HG03469 (cell line): ENCODE measurements at regions not wholly inside any gene's neighbourhood (a gene's known extent, or its start where the extent isn't known, plus 50 kb on each side); places are given as distances from the start of the nearest gene placed in this dataset.

ENCODE experiments used
- ATAC-seq: cut with Tn5 transposase; IDR thresholded peaks from one replicate; pipeline ENCODE4 v1.9.1; 2021; ENCODE audit warnings: mild to moderate bottlenecking, moderate library complexity, moderate number of reproducible peaks; ENCODE audit not compliant: unreplicated experiment

DNA sequence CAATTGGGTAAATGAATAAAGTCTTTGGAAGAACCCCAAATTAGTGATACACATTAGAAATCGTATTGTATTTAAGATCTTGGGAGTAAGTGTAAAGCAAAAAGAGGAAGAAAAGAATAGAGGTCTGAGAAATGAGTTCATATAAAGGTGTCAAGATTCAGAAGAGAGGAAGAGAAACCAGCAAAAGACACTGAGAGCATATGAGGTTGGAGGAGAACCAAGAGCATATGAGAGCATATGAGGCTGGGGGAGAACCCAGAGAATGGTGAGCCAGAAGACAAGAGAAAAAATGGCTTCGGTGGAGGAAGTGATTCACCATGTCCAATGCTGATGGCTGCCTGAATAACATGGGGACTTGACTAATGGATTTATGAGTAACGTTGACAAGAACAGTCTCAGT, 620.1 kb upstream of the GCFC2 start:
- ATAC-seq: no peak

DNA sequence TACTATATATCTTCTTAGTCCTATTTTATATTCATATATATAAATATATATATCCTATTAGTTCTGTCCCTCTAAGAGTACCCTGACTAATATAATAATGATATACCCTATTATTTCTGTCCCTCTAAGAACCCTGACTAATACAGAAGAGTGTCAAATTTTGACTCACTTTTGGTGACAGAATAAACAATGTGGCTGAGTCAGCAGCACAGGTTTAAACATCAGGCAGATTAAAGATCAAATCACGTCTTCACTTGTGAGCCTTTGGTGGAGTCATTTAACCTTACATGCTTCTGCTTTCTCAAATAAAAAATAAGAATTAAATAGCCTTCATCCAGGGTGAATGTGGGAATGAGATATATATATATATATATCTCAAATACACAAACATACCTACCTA, 615.9 kb upstream of the GCFC2 start:
- no peak for ATAC-seq

DNA sequence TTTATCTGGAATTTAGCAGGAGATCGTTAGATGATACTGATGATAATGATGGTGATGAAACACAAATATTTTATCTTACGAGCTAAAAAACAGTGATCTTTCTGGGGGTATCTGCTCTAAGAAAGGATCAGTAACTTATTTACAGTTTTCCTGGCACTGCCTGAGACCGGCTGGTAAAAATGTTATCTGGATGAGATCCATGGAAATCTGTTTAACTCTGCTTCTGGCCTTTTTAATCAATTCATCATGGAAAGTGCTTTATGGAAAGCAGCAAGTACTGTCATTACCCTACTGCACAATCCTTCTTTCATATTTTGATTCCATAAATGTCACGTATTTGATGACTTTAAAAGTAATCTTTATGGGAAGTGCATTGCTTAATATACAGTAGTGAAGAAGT, 612.7 kb upstream of the GCFC2 start:
- ATAC-seq: no peak

DNA sequence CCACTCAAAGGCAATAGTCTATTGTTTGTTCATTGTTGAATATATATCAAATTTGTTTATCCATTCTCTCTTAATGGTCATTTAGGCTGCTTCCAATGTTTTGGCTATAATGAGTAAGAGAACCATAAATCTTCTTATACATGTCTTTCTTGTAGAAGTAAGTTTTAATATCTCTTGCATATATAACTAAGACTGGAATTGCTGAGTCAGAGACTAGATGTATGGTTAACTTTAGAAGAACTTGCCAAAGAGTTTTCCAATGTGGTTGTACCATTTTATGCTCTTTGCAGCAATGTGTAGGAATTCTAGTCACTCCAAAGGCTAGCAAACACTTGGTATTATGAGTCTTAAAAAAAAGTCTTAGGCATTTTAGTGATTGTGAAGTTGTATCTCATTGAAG, 610.0 kb upstream of the GCFC2 start:
- ATAC-seq: no peak

DNA sequence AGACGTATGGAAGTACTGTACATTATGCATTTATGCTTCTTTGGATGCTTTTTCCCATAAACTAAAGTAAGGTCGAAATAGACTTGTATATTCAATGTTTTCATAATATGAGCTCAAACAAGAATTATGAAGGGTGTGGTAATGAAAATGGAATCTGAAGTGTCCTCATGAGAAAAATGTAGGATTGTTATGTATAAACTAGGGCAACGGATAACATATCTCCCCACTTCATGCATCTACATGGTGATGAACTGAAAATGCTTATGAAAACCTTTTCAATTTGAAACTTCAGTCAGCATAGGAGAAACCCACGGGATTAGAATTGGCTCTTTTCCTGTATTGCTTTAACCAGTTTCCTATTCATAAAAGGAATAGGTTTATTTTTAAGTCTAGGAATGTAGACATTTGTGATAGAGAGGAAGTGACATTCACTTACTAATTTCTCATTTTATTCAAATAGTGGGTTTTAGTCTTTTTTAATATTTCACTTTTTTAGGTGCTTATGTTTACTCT, 608.2 kb upstream of the GCFC2 start:
- ATAC-seq: no peak

DNA sequence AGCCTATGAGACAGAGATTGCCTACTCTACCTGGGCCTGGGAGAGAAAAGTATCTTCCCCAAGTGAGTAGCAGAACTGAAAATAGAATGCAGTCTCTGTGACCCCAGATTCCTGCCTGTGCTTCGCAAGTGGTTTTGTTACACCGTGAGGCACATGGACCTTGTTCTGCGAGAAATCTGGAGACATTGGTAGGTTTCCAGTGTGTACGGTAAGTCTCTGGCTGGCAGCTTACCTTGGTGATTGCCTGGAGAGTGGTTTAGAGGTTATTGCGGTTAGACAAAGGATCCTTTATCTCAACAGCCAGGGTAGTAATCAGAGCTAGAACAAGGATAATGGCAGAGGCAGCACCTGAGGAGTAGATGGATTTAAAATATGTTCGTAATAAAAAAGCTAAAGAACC, 606.0 kb upstream of the GCFC2 start:
- no peak for ATAC-seq

DNA sequence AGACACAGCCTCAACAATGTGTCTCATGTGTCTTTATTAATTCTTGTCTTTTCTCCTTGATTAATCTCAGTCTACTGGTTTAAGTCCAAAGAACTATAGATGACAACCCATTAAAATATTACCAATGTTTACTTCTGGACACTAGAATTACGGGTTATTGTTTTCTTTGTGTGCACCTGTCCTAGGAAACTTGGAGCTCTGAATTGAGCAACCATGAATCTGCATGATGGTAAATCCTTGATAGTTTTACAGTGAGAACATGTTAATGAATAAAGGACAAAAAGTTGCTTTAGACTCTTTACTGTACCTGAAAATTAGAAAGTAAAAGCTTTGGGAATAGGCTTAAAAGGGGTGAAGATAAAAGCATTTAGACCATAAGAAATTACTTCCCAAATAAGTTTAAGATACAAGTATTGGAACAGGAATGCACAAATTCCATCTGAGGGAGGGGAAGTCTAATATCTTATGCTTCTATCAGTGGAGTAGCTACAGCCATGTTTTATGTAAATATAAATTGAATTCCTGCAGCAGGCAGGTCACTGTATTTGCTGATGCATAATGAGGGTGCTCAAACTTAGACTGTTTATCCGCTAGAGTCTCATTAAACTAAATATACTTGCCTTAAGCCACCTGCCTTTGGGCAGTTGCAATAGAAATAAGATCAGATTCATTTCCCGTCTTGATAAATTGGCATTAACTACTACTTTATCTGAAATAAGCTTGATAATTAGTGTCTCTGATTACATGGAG, 603.7 kb upstream of the GCFC2 start:
- ATAC-seq: no peak

DNA sequence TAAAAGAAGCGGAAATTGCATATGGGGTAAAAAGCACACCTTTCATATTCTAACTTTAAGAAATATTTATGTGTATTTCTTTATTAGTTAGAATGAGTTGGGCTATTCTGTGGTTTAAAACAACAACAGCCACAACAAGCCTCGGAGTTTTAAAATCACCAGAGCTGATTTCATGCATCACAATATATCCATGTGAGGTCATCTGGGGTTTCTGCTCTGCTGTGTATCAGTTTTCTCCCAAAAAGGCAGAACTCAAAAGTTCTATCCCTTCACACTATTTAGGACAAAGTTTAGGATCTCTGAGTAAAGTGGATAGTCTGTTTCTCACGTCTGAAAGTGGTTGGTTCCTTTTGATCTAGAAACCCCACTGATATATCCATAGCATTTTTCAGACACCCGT, 601.5 kb upstream of the GCFC2 start:
- ATAC-seq: no peak

DNA sequence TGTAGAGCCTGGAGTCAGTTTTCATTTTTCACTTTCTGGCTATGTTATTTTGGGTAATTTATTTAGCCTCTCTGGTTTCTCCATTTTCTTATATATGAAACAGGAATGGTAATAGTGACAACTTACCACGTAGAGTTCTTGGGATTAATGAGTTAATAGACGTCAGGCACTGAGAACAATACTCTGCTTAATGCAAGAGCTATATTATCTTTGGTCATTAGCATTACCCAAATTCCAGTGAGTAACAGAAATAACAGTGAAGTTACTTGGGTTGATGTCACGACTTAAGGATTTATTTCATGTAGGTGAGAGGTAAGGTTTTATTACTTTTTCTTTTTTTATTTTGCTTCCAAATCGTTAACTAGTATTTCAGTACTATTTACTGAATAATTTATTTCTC, 601.0 kb upstream of the GCFC2 start:
- no peak for ATAC-seq

DNA sequence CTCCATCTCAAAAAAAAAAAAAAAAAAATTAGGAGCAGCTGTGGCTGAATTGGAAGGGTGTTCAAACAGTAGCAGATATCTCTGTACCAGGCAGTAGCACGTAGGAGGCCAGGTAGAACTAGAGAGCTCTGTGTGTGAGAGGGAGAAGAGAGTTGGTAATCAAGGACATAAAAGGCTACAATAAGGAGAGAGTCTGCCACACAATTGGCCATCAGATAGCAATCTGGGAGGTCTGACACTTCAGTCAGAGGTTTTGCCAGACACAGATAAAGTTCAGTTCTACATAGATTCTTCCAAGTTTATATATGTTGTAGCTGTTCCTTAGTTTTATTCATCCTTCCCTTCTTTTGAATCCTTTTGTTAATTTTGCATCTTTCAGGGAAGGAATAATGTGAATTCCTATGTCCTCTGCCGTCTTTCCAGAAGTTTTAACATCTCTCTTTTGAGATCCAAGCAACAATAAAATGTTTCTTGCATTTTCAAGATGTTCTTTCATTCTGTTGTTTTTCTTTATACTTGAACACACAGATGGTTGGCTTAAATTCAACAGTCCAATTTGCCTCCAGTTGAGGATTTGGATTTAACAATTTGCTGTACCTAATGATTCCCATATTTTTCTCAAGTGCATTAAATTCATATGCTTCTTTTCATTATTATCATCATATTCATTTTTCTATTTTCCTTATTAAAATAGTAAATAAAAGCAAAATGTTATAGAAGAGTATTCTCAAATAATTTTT, 600.3 kb upstream of the GCFC2 start:
- ATAC-seq: no peak

DNA sequence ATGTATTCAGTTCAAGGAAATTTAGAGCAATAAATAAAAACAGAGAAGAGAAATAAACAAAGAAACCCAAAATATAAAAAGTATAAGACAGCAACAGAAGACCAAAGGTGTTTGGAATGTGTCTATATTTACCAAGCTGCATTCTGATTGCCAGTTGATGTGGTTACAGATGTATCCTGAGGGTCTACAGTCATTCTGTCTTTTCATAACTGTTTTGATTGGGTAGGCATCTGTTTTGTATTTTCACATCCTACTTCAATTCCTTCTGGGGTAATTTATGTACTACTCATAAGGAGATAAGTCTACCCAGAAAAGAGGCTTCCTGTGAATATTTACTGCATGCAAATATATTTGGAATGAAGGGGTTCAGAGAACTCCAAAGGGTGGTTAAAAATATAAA, 596.8 kb upstream of the GCFC2 start:
- no peak for ATAC-seq

DNA sequence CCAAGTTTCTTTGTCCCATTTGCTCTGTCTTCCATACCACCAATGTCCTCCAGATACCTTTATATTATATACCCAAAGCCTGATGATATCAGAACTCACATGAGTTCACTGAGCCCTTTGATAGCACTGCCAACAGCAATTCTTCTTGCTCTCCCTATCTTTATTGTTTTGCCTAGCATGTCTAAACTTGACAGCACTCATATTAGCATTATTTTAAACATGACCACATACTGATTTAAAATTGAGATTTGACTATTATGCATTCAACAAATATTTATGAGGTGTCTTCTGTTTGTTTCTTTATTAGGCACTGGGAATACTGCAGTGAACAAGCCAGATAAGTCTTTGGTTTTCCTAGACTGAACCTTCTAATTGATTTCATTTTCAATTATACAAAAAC, 587.3 kb upstream of the GCFC2 start:
- no peak for ATAC-seq

DNA sequence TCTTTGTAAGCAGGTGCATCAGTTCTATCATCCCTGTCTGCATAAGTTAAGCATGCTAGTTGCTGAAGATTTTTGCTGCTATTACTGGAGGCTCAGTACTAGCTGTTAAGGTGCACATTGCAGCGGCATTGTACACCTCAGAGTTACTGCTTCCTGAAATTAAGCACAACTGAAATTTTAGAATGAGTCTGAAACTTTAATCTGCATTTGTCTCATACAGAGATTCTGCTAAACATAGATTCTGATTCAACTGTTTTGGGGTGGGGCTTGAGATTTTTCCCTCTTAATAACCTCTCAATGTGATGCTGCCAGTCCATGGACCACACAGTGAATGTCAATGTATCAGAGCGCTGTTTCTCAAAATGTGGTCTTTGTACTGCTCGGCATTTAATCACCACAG, 585.7 kb upstream of the GCFC2 start:
- ATAC-seq: no peak

DNA sequence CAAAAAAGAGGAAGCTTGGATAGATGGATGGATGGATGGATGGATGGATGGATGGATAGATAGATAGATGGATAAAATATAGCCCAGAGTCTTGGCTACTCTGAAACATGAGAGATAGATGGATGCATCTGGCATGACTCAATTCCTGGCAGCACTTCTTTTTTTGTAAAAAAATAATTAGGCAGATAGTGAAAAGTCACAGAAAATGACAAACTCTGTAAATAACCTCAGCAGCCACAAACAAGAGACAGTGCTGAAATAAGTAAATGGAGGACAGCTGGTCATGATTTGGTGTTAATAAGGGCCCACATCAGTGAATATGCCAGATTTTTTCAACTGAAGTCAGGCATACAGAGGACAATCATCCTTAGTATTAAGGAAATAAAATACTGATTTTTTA, 585.0 kb upstream of the GCFC2 start:
- ATAC-seq: no peak

DNA sequence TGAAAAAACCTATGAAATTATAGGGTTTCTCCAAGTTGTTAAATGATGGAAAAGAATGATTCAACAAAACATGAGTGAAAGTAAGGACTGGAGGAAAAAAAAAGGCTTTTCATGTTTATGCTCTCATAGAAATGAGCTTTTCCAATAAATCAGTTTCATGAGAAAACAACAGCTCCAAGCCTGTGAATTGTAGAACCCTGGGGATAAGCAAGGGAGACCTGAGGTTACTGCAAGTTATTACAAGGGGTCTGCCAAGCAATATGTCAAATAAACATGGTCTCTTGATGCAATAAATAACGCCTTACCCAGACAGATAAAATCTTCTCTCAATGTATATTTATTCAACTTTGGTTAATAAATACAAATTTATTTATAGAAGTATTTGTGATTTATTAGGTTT, 577.9 kb upstream of the GCFC2 start:
- no peak for ATAC-seq

DNA sequence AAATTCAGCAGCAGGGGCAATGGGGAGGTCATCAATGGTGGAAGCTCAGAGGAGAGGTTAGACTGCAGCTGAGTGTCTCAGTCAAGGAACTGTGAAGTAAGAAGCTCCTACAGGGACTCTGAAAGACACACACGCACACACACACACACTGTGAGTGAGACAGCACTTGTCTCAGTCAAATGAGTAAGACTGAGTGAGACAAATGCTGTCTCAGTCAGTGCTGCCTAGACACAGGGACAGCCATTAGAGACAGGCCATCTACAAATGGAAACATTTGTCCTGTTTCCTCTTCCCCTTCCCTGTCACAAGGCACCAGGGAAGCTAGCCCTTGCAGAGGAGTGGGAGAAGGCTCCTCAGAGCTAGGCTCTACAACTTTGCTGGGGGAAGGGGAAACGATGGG, 577.4 kb upstream of the GCFC2 start:
- no peak for ATAC-seq

DNA sequence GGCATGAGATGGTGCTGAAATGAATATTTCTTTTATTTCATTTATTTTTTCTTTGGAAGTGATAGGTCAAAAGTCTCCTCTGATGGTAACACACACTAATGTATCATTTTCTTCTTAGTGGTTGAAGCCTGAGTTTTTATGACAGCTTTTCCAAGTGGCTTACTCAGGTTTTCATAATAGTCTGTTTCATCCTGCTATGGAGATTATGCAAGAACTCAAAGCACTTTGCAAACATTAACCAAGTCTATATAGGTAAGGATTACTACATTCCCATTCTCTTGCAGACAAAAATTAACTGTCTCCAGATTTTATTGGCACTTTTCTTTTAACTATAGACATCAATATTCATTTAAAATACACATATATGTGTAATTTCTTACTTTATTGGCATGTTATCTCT, 572.6 kb upstream of the GCFC2 start:
- no peak for ATAC-seq

DNA sequence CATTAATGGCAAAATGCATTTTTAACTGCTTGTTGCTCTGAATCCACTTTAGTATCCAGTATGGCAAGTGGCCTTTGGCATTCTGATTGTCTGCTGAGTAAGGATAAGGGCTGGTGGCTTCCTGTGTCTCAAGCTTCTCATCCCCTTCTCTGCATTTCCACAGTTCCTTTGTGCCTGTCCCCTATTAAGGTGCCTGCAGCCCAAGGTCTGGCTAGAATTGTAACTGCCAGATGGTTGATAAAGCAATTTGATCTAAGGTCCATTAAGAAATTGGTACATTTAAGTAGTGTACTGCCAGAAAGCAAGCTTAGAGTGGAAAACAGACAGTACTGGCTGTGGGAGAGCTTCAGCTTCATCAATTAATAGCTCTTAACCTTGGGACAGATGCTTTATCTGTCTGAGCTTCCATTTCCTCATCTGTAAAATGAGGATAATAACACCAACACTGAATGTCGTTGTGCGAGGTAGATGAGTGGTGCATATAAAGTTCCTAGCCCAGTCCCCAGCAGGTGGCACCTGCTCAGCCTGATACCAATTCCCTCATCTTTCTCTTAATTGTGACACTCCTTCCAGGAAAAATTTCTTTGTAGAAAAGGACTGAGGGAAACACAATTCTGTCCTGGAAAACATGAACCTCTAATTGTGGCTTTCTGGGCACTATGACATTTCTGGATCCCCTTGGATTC, 570.6 kb upstream of the GCFC2 start:
- ATAC-seq: no peak

DNA sequence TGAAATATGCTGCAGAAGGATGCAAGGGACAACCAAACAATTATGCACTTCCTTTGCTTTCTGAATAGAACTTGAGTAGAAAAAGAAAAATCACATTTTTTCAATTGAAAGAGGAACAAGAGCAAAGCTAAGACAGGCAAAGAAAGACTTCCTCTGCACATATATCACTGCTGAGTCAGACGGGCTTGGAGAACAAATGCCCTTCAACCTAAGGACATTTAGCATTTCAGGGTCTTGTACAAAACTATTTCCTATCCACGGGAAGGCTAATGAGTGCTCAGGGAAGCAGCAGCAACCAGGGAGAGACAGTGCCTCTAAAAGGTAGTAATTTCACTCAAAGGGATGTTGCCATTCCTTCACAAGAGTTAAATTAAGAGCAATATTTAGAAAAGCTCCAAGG, 570.0 kb upstream of the GCFC2 start:
- ATAC-seq: no peak

DNA sequence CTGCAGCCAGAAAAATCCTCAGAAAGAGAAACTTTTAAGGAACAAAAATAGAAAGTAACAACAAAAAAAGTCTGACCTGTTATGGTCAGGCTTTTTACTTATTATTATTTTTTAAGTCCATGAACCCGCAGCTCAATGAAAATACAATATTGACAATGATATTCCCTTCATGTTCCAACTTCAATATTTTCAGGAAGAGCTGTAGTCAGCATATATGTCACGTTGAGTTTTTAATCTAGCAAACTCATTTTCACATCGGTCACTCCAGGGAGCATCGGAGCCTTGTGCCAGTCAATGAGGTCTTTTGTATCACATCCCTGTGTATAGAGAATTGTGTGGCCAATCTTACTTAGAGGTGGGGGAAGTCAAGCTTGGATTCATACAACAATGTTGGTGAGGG, 568.4 kb upstream of the GCFC2 start:
- ATAC-seq: no peak

DNA sequence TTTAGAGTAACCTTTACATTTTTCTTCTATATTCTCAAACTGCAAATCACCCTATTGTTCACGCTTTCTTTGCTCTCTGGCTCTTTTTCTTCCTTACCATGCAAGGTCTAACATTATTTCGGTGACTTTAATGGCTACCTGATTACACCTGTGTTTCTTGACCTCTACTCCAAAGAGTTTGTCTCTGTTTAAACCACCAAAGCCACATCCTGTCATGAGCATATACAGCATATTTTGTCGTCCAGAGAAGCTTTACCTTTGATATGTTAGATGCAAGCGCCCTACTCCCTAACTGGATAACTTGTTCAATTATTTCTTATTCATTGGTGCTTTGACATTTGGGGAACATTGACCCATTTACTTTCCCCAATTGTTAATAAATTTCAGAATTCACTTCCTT, 565.1 kb upstream of the GCFC2 start:
- no peak for ATAC-seq

DNA sequence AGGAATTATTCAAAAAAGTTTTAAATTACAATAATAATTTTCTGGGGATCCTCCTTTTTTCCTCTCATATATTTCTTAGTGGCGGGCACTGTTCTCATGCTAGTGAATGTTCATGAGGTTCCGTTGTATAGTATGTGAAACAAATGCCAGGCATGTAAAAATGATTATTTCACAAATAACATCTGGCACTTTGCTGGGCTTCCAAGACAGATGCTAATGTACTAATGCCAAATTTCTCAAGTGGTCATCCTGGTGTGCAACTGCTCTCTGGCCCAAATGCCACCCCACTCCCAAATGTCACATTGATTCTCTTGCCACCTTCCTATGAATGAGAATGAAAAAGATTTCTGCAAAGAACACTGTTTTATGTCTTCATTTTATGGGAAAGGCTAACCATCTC, 564.0 kb upstream of the GCFC2 start:
- no peak for ATAC-seq
